Neural progenitor cell (in vitro differentiated cells): ENCODE measurements at regions not wholly inside any gene's neighbourhood (a gene's known extent, or its start where the extent isn't known, plus 50 kb on each side); places are given as distances from the start of the nearest gene placed in this dataset.

Experiments used
- DNase-seq: peaks from one replicate; pipeline ENCODE4 v3.0.0-alpha.2; 2016; ENCODE audit warnings: low spot score
- H2AFZ ChIP-seq: fragments of 200-600 bp; sonication (generic); replicated peaks from 2 replicates; pipeline ENCODE4 v1.6.1; 2016; ENCODE audit warnings: antibody characterized with exemption
- H3F3A ChIP-seq: fragments of 200-600 bp; sonication (generic); 2 replicates; pipeline ENCODE4 v1.6.1; 2016; ENCODE audit warnings: antibody characterized with exemption, low read depth
- H3K27ac ChIP-seq: fragments of 200-600 bp; sonication (generic); 2 replicates; pipeline ENCODE4 v1.5.1; 2016; ENCODE audit warnings: mild to moderate bottlenecking
- H3K27me3 ChIP-seq: fragments of 200-600 bp; sonication (generic); 2 replicates; pipeline ENCODE4 v1.6.1; 2016; ENCODE audit warnings: mild to moderate bottlenecking, moderate library complexity
- H3K36me3 ChIP-seq: fragments of 200-600 bp; sonication (generic); 2 replicates; pipeline ENCODE4 v1.5.1; 2016
- H3K4me1 ChIP-seq: fragments of 200-600 bp; sonication (generic); 2 replicates; pipeline ENCODE4 v1.6.1; 2016; ENCODE audit warnings: mixed run types
- H3K4me2 ChIP-seq: fragments of 200-600 bp; sonication (generic); 2 replicates; pipeline ENCODE4 v1.6.1; 2016
- H3K4me3 ChIP-seq: fragments of 200-600 bp; sonication (generic); 2 replicates; pipeline ENCODE4 v1.5.1; 2016
- H3K79me2 ChIP-seq: fragments of 200-600 bp; sonication (generic); 2 replicates; pipeline ENCODE4 v1.6.1; 2016; ENCODE audit warnings: low read depth
- H3K9ac ChIP-seq: fragments of 200-600 bp; sonication (generic); 2 replicates; pipeline ENCODE4 v1.6.1; 2016
- H3K9me3 ChIP-seq: fragments of 200-600 bp; sonication (generic); 2 replicates; pipeline ENCODE4 v1.5.1; 2016; ENCODE audit warnings: low read depth
- H4K20me1 ChIP-seq: fragments of 200-600 bp; sonication (generic); 2 replicates; pipeline ENCODE4 v1.6.1; 2016; ENCODE audit warnings: low read depth
- H3K27ac Mint-ChIP-seq: 3 replicates; pipeline ENCODE4 v1.8.0; 2021; ENCODE audit warnings: mixed read lengths
- H3K27me3 Mint-ChIP-seq: 2 replicates; pipeline ENCODE4 v1.8.0; 2022; ENCODE audit warnings: low read depth, mild to moderate bottlenecking, inconsistent platforms, moderate library complexity, mixed read lengths; ENCODE audit not compliant: insufficient read depth
- H3K36me3 Mint-ChIP-seq: 3 replicates; pipeline ENCODE4 v1.8.0; 2021; ENCODE audit warnings: mixed read lengths
- H3K4me1 Mint-ChIP-seq: 3 replicates; pipeline ENCODE4 v1.8.0; 2021; ENCODE audit warnings: mixed read lengths
- H3K4me3 Mint-ChIP-seq: 3 replicates; pipeline ENCODE4 v1.8.0; 2021; ENCODE audit warnings: mild to moderate bottlenecking, moderate library complexity, mixed read lengths
- H3K9me3 Mint-ChIP-seq: 3 replicates; pipeline ENCODE4 v1.8.0; 2020; ENCODE audit warnings: mixed read lengths
- EZH2 ChIP-seq: fragments of 200-600 bp; sonication (generic); IDR thresholded peaks from 2 replicates; pipeline ENCODE4 v1.6.1; 2017; ENCODE audit warnings: antibody characterized with exemption, mild to moderate bottlenecking, moderate library complexity
- EZH2phosphoT487 ChIP-seq: fragments of 200-600 bp; sonication (generic); IDR thresholded peaks from 2 replicates; pipeline ENCODE4 v1.6.1; 2017; ENCODE audit warnings: antibody characterized with exemption
- TF ChIP-seq, protein P1 (sequence below): fragments of 200-600 bp; sonication (generic); IDR thresholded peaks from 2 replicates; pipeline ENCODE4 v1.5.1; 2017; ENCODE audit warnings: antibody characterized with exemption, mild to moderate bottlenecking

DNA sequence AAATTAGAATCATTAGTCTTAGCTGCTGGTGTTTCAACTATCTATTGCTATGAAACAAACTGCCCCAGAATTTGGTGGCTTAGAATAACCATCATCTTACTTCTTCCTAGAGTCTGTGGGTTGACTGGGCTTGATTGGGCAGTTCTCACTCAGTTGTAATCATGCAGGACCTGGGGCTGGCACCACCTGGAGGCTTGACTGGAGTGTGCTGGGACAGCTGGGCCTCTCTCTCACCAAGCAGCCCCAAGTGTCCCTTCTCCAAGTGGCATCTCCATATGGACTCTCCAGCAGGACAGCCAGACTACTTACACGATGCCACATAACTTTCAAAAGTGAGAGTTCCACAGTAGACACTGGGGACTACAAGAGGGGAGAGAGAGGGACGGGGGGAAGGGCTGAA, 140.3 kb upstream of the ATP1B1 start:
- no peak for DNase-seq
- Histone ChIP-seq H3K27ac (no peak overlapping the region), H3K36me3 (no peaks in the 10 kb centered on the region), H4K20me1 (no peaks in the 10 kb centered on the region), H3F3A (peaks cover 4% of the 10 kb centered on the region), H3K79me2 (no peaks in the 10 kb centered on the region), H2AFZ (no peak overlapping the region), H3K4me1 (peaks cover 10% of the 10 kb centered on the region), H3K4me2 (no peak overlapping the region), H3K27me3 (no peaks in the 10 kb centered on the region), H3K9ac (no peak overlapping the region), H3K4me3 (no peak overlapping the region), H3K9me3 (no peaks in the 10 kb centered on the region)
- Mint-ChIP-seq H3K4me3 (no peak overlapping the region), H3K27me3 (no peaks in the 10 kb centered on the region), H3K27ac (no peak overlapping the region), H3K36me3 (no peaks in the 10 kb centered on the region), H3K9me3 (no peaks in the 10 kb centered on the region), H3K4me1 (peaks cover 5% of the 10 kb centered on the region)
- TF ChIP-seq, protein P1, sequence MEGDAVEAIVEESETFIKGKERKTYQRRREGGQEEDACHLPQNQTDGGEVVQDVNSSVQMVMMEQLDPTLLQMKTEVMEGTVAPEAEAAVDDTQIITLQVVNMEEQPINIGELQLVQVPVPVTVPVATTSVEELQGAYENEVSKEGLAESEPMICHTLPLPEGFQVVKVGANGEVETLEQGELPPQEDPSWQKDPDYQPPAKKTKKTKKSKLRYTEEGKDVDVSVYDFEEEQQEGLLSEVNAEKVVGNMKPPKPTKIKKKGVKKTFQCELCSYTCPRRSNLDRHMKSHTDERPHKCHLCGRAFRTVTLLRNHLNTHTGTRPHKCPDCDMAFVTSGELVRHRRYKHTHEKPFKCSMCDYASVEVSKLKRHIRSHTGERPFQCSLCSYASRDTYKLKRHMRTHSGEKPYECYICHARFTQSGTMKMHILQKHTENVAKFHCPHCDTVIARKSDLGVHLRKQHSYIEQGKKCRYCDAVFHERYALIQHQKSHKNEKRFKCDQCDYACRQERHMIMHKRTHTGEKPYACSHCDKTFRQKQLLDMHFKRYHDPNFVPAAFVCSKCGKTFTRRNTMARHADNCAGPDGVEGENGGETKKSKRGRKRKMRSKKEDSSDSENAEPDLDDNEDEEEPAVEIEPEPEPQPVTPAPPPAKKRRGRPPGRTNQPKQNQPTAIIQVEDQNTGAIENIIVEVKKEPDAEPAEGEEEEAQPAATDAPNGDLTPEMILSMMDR: no peak
- TF ChIP-seq EZH2phosphoT487 (no peak), EZH2 (no peak)

DNA sequence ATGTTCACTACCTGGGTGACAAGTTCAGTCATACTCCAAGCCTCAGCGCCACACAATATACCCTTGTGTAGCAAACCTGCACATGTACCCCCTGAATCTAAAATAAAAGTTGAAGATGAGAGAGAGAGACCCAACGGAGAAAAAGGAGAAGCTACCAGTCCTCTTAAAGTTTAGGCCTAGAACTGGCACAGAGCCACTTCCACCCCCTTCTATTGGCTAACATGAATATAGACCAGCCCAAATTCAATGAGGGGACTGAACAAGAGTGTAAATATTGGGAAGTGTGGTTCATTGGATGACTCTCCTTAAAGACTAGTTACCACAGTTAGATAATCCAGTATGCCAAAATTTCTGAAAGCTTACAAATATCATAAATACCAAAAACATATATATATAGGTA, 139.9 kb upstream of the ATP1B1 start:
- Histone ChIP-seq H3K4me2 (no peak overlapping the region), H3K27me3 (no peaks in the 10 kb centered on the region), H3K4me3 (no peak overlapping the region), H3K79me2 (no peaks in the 10 kb centered on the region), H3K36me3 (no peaks in the 10 kb centered on the region), H2AFZ (no peak overlapping the region), H3K4me1 (peaks cover 14% of the 10 kb centered on the region), H4K20me1 (no peaks in the 10 kb centered on the region), H3F3A (peaks cover 5% of the 10 kb centered on the region), H3K27ac (no peak overlapping the region), H3K9me3 (no peaks in the 10 kb centered on the region), H3K9ac (no peak overlapping the region)
- no peak overlapping the region for H3K4me3 Mint-ChIP-seq
- H3K36me3 Mint-ChIP-seq: no peaks in the 10 kb centered on the region
- no peak for DNase-seq
- peaks cover 9% of the 10 kb centered on the region for H3K4me1 Mint-ChIP-seq
- H3K27ac Mint-ChIP-seq: no peak overlapping the region
- H3K27me3 Mint-ChIP-seq: no peaks in the 10 kb centered on the region
- TF ChIP-seq, protein P1: no peak
- TF ChIP-seq EZH2 (no peak), EZH2phosphoT487 (no peak)
- no peaks in the 10 kb centered on the region for H3K9me3 Mint-ChIP-seq

DNA sequence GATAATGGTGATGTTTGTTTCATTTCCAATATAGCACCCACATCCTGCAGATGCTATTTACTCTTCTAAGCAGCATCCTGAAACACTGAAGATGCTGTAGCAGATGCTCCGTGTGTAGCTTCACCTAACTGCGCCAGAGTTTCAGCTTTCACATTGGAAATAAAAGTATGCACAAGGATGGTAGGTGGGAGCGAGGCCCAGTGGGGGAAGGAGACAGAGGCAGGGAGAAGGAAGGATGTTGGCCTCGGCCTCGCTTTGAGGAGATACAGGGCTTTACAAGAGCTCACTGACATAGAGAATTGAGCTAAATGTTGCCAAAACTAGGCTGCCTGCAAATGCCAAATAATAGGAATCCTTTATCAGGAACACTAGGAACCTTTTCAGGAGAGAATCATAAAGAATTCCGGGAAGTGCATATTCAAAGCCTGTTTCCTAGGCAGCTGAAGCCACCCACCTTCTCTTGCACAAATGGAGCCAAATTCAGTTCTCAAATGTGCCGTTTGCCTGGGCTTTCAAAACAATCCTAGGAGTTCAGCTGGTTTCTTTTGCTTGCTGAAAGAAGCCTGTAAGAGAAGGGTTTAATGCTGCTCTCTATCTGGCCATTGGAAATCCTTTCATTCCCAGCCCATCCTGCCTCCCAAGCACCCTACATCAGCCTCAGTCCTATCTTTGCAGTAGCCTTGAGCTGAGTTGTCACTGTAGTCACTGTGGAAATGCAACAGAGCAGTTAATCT, 135.4 kb upstream of the ATP1B1 start:
- Mint-ChIP-seq H3K36me3 (no peaks in the 10 kb centered on the region), H3K27ac (no peak overlapping the region), H3K4me1 (peaks cover 10% of the 10 kb centered on the region), H3K4me3 (no peak overlapping the region), H3K27me3 (no peaks in the 10 kb centered on the region), H3K9me3 (no peaks in the 10 kb centered on the region)
- H3K9me3 ChIP-seq: no peaks in the 10 kb centered on the region
- no peak overlapping the region for H3K27ac ChIP-seq
- H3K79me2 ChIP-seq: no peaks in the 10 kb centered on the region
- no peak overlapping the region for H3K4me3 ChIP-seq
- H2AFZ ChIP-seq: peak overlapping the region; percentile 70
- no peak for TF ChIP-seq EZH2
- TF ChIP-seq, protein P1: no peak
- TF ChIP-seq EZH2phosphoT487: no peak
- peaks cover 5% of the 10 kb centered on the region for H3F3A ChIP-seq
- peak overlapping the region; percentile 23 for H3K4me2 ChIP-seq
- no peak overlapping the region for H3K9ac ChIP-seq
- H3K4me1 ChIP-seq: peaks cover 15% of the 10 kb centered on the region
- peak; percentile 27 for DNase-seq
- no peaks in the 10 kb centered on the region for H3K27me3 ChIP-seq
- H4K20me1 ChIP-seq: no peaks in the 10 kb centered on the region
- no peaks in the 10 kb centered on the region for H3K36me3 ChIP-seq
